ENCODE measurements at regions not wholly inside any gene's neighbourhood (a gene's known extent, or its start where the extent isn't known, plus 50 kb on each side); places are given as distances from the start of the nearest gene placed in this dataset.

DNA sequence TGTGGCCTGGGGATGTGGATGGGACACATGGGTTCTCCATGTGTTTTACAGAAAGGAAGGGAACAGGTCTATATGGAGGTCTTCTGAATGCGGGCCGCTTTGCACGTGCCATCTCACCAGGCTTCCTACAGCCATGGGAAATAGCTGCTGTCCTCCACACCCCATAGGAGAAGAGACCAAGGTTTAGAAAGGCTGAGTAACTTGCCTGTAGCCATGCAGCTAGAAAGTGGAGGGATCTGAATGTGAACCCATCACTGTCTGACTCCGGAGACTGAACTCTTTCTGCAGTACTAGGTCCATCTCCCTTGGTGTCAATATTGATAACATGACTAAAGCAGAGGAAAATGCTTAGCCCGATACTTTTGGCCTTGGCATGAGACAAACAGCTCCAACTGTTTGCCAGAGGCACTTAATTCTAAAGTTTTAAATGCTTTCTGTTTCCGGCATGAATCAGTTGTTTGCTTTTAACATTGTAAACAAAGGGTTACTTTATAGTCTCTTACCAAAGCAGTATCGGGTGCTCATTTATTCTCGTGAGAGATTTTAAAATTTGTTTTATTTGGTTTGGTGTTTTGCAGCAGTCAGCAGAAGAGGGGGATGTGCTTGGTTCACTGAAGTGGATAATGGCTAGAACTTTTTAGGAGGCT lies 64.8 kb upstream of the LOXL4 start:
- DNase-seq, result no peak

DNA sequence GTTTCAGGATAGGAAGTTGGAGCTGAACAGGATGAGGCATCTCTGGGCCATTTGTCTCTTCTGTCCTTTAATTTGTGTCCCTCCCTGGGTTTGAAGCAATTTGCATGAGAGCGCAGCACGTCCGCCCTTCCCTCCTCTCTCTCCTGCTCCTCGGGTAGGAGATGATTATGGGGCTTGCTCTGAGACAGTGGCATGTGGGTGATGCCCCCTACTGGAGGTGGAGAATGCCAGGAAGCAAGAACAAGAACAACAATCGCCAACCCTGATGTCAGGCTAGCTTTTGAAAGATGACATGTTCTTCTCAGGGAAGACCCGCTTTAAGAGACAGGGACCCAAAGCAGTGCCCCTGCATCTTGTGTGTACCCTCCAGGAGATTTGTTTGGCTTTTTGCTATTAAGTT lies 63.9 kb upstream of the LOXL4 start:
- no peak for DNase-seq

DNA sequence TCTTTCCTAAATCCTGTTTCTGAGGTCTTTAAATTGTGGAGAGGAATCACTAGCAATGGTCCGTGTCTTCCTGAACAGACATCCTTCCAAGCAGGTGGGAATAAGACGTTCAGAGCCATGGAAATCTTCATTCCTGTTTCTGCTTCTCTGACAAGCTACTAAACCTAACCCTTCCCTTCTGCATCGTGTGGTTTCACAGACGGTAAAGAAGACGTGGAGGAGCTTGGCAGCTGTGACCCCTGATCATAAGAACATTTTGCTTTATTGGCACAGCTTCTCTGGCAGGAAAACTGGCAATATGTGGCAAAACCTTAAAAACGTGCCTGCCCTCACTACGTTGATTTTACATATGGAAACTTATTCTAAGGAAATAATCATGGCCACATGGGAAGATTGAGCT lies 63.0 kb upstream of the LOXL4 start:
- no peak for DNase-seq

DNA sequence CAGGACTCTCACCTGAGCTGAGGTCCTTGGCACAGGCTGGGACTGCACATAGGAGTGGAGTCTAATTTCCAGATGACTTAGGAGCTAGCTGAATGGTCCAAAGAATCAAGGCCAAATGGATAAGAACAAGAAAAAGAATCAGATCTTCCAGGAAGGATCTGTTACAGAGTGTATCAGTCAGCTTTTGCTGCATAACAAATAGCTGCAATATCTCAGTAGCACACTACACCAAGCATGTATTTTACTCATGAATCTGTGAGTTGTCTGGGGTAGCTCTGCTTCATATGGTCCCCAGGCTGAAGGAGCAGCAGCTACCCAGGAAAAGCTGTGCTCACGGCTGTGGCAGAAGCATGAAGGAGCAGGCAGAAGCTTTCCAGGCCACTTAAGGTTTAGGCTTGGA lies 60.6 kb upstream of the LOXL4 start:
- no peak for DNase-seq

DNA sequence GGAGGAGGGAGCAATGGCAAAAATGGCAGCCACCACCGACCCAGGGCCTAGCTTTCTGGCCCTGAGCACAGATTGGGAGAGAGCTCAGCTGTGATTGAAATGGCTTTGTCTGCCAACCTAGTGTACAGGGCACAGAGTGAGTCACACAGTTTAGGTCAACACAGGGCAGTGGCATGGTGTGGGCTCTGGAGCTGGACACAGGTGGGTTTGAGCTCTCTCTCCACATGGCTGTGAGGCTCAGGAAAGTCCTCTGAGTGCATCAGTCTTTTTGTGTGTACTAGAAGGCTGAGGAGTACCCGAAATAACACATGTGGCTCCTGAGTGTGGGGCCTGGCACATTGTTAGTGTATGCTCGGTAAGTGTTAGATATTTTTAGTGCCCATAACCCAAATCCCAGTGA lies 60.2 kb upstream of the LOXL4 start:
- DNase-seq, result no peak

DNA sequence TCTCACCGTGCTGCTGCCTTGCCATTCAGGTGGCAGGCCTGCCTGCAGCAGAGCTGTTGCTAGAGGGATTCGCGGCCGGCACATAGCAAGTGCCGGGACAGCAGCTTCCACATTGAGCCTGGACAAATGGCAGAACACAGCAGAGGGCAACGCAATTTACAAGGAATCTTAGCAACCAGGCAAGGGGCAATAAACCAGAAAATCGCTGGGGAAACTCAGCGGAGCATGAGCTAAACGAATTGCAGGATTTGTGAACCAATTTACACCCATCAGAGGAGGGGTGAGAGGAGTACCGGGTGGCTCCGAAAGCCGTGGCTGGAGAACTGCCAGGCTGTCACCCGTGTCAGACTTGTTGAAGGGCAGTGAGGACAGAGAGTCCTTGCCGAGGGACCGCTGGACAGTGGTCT lies 58.6 kb upstream of the LOXL4 start:
- no peak for DNase-seq

DNA sequence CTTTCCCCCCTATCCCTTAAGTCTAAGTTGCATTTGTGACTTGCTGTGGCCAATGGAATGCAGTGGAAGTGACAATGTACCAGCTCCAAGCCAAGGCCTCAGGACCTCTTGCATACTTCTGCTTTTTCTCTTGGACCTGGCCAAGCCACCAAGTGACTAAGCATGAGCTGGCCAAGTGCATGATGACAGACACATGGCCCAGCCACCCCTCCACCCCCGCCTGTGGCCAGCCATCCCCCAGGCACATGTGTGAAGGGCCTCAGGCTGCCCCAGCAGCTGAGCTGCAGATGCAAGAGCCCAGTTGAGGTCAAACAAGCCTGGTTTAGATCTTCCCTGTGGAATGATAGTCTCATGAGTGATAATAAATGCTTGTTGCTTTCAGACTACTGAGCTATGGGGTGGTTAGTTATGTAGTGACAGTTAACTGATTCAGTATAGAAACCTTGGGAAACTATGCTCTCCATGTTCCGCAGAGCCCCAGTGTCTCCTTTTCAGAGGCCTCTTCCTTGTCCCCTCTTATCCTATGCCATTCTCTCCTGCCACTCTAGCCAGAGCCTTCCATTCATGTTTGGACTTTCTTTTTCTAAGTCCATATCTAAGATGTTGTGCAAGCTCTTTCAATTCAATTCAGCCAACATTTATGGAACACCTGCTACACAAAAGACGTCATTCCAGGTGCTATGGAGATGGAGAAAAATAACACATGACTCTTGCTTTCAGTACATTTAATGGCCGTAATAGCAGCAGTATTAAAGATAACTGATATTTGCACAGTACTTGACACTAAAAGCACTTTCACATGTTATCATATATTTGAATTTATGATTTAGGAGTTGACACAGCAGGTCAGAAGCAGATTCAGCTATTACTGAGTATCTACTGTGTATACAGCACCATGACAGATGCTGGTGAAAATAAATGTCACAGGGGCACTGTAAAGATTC lies 55.5 kb upstream of the LOXL4 start:
- DNase-seq, result peak; percentile 28

DNA sequence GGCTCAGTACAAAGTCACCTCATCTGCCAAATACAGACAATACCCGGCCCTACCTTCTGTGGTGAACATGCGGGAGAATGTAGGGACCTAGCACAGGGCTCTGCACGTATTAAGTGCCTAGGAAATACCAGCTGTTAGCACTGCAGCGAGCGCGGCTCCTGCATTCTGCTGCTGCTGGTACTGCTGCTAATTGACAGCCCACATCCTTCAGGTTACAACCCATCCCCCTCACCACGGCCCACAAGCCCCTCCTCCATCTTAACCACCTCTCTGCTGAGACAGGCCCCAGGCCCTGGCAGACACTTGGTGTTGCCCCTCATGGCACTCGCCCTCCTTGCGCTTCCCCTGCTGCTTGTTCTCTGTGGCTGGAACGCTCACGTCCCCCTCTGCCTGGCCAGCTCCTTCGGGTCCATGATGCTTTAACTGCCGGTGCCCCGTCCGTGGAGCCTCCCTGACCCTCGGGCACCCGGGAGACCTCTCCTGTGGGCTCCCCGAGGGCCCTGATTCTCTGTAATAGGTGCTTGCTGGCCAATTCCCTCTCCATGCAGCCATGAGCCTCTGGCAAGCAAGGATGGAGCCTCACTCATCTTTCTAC lies 53.3 kb upstream of the LOXL4 start:
- no peak for DNase-seq

DNA sequence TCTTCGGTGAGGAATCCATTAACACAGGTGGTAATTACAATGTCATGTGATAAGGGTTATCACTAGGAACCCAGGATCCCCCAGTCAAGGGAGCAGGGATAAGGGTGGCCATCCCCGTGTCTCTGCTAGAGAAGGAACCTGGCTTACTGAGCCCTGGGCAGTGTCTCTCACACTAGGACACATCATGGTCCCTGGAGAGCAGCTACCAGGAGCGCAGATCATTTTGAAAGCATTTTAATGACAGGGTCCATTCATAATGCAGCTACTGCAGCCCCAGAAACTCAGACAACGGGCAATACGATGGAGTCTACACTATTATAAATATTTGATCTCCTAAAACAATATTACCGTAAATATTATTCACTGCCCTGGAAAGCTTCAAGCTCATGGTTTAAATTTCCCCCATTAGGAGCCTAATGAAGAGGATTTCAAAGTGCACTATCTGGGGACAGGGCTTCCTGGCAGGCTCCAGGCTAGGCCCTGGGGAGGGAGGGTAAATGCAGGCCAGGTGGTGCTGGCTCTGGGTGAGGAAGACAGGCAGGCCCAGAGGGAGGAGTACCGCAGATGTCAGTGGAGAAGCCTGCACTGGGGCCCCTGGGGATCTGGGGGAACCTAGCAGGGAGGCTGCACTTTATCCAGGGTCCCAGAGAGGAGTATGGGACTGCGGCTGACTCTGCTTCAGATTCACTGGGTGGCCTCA lies 52.6 kb upstream of the LOXL4 start:
- no peak for DNase-seq

DNA sequence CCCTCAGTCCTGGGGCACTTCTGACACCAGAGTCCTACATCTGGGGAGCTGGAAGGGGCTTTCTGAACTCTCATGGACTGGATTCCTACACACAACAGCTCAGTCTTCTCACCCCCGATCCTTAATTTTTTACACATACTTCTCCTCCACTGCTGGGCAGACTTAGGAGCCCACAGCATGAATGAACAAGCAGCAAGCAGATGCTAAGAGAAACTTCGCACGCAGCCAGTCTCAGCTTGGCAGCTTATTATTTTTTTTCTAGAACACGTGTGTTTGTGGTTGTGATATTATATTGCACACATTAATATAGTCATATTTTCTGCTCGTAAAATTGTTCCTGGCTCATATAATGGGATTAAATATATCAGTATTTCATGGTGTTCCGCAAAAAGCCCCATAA lies 50.9 kb upstream of the LOXL4 start:
- DNase-seq, result no peak
